ENCODE measurements at regions not wholly inside any gene's neighbourhood (a gene's known extent, or its start where the extent isn't known, plus 50 kb on each side); places are given as distances from the start of the nearest gene placed in this dataset.
A peak's percentile ranks its signal among the peaks of the same experiment; 100 is the strongest.

- TF ChIP-seq CSRNP3 (CRISPR knock-in tag; IDR thresholded peaks at IDR 0.05), result no peak
These were observed 307.5 kb upstream of the HAND2 start (continued) for GRCh38 chr4:173837517-173837916.

DNA sequence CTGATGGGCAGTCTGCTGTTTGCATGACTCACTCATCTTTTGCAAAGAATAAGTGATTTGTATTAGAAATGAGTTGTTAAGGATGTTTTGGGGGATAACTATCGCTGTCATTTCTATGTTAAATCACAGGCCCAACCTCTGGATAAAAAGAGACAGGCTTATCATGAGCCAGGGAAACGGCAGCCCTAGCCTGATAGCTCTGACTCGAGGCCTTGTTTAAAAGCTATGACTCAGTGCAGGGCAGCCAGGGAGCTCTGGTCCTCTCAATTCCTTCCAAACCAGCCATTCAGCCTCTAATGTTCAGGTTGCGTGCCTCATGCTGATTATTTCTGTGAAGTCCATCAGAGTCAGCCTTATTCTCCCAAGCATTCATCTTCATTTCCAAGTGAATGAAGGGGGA, 305.9 kb upstream of the HAND2 start:
- ATAC-seq, result peak; percentile 99
- TF ChIP-seq ISL1 (CRISPR knock-in tag; IDR thresholded peaks at IDR 0.05) (peak; percentile 65), SNAI2 (CRISPR knock-in tag; IDR thresholded peaks at IDR 0.05) (peak; percentile 72; the same call in 1 of the 2 replicates), ZC3H10 (CRISPR knock-in tag; IDR thresholded peaks at IDR 0.05) (no peak), GLIS3 (CRISPR knock-in tag; IDR thresholded peaks at IDR 0.05) (no peak)
- TF ChIP-seq, protein P1, sequence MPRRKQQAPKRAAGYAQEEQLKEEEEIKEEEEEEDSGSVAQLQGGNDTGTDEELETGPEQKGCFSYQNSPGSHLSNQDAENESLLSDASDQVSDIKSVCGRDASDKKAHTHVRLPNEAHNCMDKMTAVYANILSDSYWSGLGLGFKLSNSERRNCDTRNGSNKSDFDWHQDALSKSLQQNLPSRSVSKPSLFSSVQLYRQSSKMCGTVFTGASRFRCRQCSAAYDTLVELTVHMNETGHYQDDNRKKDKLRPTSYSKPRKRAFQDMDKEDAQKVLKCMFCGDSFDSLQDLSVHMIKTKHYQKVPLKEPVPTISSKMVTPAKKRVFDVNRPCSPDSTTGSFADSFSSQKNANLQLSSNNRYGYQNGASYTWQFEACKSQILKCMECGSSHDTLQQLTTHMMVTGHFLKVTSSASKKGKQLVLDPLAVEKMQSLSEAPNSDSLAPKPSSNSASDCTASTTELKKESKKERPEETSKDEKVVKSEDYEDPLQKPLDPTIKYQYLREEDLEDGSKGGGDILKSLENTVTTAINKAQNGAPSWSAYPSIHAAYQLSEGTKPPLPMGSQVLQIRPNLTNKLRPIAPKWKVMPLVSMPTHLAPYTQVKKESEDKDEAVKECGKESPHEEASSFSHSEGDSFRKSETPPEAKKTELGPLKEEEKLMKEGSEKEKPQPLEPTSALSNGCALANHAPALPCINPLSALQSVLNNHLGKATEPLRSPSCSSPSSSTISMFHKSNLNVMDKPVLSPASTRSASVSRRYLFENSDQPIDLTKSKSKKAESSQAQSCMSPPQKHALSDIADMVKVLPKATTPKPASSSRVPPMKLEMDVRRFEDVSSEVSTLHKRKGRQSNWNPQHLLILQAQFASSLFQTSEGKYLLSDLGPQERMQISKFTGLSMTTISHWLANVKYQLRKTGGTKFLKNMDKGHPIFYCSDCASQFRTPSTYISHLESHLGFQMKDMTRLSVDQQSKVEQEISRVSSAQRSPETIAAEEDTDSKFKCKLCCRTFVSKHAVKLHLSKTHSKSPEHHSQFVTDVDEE (CRISPR knock-in tag; IDR thresholded peaks at IDR 0.05), result peak; percentile 64; the same call in 1 of the 2 replicates

DNA sequence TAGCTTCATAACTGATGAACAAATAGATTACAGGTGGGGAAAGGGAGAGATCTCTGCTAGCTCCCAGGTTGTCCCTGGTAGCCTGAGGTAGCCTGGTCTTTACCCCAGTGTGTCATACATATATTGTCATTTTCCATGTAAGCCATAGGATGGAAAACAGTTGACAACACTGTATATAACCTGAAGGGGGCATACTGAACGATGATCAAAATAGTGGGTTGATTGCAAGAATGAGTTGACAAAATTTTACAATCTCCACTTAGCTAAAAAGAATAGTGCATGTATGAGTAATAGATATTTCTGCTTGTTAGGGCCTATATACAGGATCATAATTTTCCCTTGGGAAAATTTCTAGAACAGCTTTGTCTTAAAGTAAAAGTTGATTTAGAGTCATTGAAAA, 304.1 kb upstream of the HAND2 start:
- TF ChIP-seq, protein P2, sequence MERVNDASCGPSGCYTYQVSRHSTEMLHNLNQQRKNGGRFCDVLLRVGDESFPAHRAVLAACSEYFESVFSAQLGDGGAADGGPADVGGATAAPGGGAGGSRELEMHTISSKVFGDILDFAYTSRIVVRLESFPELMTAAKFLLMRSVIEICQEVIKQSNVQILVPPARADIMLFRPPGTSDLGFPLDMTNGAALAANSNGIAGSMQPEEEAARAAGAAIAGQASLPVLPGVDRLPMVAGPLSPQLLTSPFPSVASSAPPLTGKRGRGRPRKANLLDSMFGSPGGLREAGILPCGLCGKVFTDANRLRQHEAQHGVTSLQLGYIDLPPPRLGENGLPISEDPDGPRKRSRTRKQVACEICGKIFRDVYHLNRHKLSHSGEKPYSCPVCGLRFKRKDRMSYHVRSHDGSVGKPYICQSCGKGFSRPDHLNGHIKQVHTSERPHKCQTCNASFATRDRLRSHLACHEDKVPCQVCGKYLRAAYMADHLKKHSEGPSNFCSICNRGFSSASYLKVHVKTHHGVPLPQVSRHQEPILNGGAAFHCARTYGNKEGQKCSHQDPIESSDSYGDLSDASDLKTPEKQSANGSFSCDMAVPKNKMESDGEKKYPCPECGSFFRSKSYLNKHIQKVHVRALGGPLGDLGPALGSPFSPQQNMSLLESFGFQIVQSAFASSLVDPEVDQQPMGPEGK (CRISPR knock-in tag; IDR thresholded peaks at IDR 0.05; ENCODE audit: borderline replicate concordance), result no peak
- TF ChIP-seq CSDC2 (CRISPR knock-in tag; IDR thresholded peaks at IDR 0.05) (no peak), ARNTL (CRISPR knock-in tag; IDR thresholded peaks at IDR 0.05; ENCODE audit: borderline replicate concordance, low read depth) (no peak)
- TF ChIP-seq, protein P3, sequence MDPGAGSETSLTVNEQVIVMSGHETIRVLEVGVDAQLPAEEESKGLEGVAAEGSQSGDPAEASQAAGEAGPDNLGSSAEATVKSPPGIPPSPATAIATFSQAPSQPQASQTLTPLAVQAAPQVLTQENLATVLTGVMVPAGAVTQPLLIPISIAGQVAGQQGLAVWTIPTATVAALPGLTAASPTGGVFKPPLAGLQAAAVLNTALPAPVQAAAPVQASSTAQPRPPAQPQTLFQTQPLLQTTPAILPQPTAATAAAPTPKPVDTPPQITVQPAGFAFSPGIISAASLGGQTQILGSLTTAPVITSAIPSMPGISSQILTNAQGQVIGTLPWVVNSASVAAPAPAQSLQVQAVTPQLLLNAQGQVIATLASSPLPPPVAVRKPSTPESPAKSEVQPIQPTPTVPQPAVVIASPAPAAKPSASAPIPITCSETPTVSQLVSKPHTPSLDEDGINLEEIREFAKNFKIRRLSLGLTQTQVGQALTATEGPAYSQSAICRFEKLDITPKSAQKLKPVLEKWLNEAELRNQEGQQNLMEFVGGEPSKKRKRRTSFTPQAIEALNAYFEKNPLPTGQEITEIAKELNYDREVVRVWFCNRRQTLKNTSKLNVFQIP (CRISPR knock-in tag; IDR thresholded peaks at IDR 0.05; ENCODE audit: borderline replicate concordance, low read depth), result no peak
- ATAC-seq, result no peak

GRCh38 chr4:173829565-173829964, 299.5 kb upstream of the HAND2 start:
- TF ChIP-seq SNAI2 (CRISPR knock-in tag; IDR thresholded peaks at IDR 0.05), result no peak
- TF ChIP-seq ZFP3 (CRISPR knock-in tag; IDR thresholded peaks at IDR 0.05), result no peak
- TF ChIP-seq, protein P2 (CRISPR knock-in tag; IDR thresholded peaks at IDR 0.05; ENCODE audit: borderline replicate concordance), result no peak
- TF ChIP-seq, protein P3 (CRISPR knock-in tag; IDR thresholded peaks at IDR 0.05; ENCODE audit: borderline replicate concordance, low read depth), result no peak
- ATAC-seq, result no peak

DNA sequence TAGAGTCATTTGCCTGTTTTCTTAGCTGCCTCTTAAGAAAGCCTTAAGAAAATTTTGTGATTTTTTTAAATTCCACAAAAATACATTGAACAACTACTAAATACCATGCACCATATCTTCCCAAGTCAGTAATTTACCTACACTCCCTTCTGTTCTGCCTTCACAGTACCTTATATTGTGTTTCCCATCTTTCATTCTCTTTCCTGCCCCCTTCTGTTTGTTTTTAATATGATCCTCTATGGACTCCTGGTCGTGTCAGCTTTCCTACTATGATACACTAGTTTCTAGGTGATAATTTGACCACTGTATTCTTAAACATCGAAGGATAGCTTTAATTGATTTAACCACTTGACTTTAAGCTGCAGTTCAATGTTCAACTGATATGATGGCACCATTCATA, 297.7 kb upstream of the HAND2 start:
- peak; percentile 55; the same call in 2 of the 3 replicates for ATAC-seq
- TF ChIP-seq ISL1 (CRISPR knock-in tag; IDR thresholded peaks at IDR 0.05), result no peak

DNA sequence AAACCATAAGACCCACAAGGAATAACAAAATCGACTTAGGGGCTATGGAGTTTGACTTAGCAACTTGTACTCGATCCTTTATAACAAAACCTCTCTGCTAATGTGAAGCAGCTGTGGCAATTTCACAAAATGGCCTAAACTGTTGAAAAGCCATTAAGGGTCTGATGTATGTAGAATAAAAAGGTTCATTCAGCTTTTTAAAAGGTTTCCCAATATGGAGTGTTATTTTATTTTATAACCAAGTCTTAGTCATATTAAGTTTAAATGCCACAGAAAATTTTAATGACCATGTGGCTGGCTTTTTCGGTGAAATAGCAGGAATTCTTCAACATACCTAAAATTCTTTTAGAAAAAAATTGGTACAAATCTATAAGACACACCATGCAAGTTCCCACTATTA, 291.8 kb upstream of the HAND2 start:
- ATAC-seq, result no peak

More for the DNA sequence above, 291.8 kb upstream of the HAND2 start:
- TF ChIP-seq ISL1 (CRISPR knock-in tag; IDR thresholded peaks at IDR 0.05) (0 out of 2 replicates have a peak, but pooled peaks have one; percentile 39), GLIS3 (CRISPR knock-in tag; IDR thresholded peaks at IDR 0.05) (no peak), TCF4 (CRISPR knock-in tag; IDR thresholded peaks at IDR 0.05; ENCODE audit: borderline replicate concordance) (0 out of 2 replicates have a peak, but pooled peaks have one; percentile 17), OSR1 (CRISPR knock-in tag; IDR thresholded peaks at IDR 0.05) (no peak)

Measured in SK-N-SH treated with all-trans-retinoic acid at 6 μM for 48 hours (cell line).